HCT116 (cell line): ENCODE measurements at regions not wholly inside any gene's neighbourhood (a gene's known extent, or its start where the extent isn't known, plus 50 kb on each side); places are given as distances from the start of the nearest gene placed in this dataset.

ENCODE experiments used
- ATAC-seq: fragments of 200-7000 bp; cut with Tn5 transposase; 2 replicates; pipeline ENCODE4 v1.9.1; 2020; ENCODE audit warnings: mild to moderate bottlenecking, moderate library complexity
- BruUV-seq: library from RNA; stranded (reverse); fragments of 400-500 nt; replicated peaks from 2 replicates; lab custom pipeline; 2021; lab: Mats Ljungman, UMichigan
- CTCF ChIA-PET: fragments of 300-600 bp; sonication (Branson Sonifier 250); formaldehyde crosslinking; loops from one replicate; lab custom pipeline; 2021; ENCODE audit warnings: antibody characterized with exemption; lab: Charles Lee
- POLR2A ChIA-PET: fragments of 300-600, 350-600 bp; sonication (Branson Sonifier 250); formaldehyde crosslinking; loops from one replicate; lab custom pipeline; 2021; ENCODE audit warnings: antibody characterized with exemption; lab: Charles Lee
- RAD21 ChIA-PET, 2 experiments: fragments of 300-600 bp; sonication (Branson Sonifier 250); formaldehyde crosslinking; loops; one replicate each; lab custom pipeline; 2023; ENCODE audit warnings: low total read pairs in 2 of 2; ENCODE audit not compliant: uncharacterized antibody in 2 of 2, unreplicated experiment in 2 of 2, low non-redundant PET in 1 of 2; lab: Charles Lee
- DNase-seq: peaks from one replicate; pipeline ENCODE4 v3.0.0-alpha.2; 2010; ENCODE audit warnings: low read depth, low spot score
- H2AFZ ChIP-seq: fragments of 200-600 bp; shearing (Covaris generic), sonication (generic); 2 replicates; pipeline ENCODE4 v1.6.1; 2017; ENCODE audit warnings: low read depth, mixed run types, mixed read lengths, antibody characterized with exemption, low read length; ENCODE audit not compliant: poor library complexity, severe bottlenecking
- H3K27ac ChIP-seq: 2 replicates; pipeline ENCODE4 v1.5.1; 2012; ENCODE audit warnings: low read depth, low read length
- H3K27me3 ChIP-seq: fragments of 200-600 bp; sonication (generic); 2 replicates; pipeline ENCODE4 v1.6.1; 2016; ENCODE audit warnings: mixed run types, low read length, mixed read lengths; ENCODE audit not compliant: insufficient read depth
- H3K36me3 ChIP-seq, 2 experiments: fragments of 200-500 bp in 1 of 2; fragments of 200-600 bp in 1 of 2; sonication (Bioruptor generic) in 1 of 2; sonication (generic) in 1 of 2; 2 replicates each; pipeline versions ENCODE4 v1.5.1 to v1.6.1; 2014 to 2016; ENCODE audit warnings: low read length in 2 of 2, inconsistent platforms in 1 of 2, mixed read lengths in 1 of 2, mixed run types in 1 of 2; ENCODE audit not compliant: insufficient read depth in 2 of 2, control insufficient read depth in 1 of 2
- H3K4me1 ChIP-seq, 2 experiments: fragments of 200-600 bp in 1 of 2; sonication (generic) in 1 of 2; 2 replicates each; pipeline versions ENCODE4 v1.5.1 to v1.6.1; 2012 to 2017; ENCODE audit warnings: low read length in 2 of 2, inconsistent platforms in 1 of 2, mild to moderate bottlenecking in 1 of 2, mixed read lengths in 1 of 2, mixed run types in 1 of 2, moderate library complexity in 1 of 2; ENCODE audit not compliant: insufficient read depth in 2 of 2, control insufficient read depth in 1 of 2
- H3K4me2 ChIP-seq: fragments of 200-600 bp; sonication (generic); 2 replicates; pipeline ENCODE4 v1.6.1; 2017; ENCODE audit warnings: mixed run types, low read length, mixed read lengths
- H3K4me3 ChIP-seq, 2 experiments: fragments of 200-600 bp in 1 of 2; sonication (generic) in 1 of 2; replicated peaks in 1 of 2; 2 replicates each; pipeline ENCODE4 v1.5.1; 2011 to 2016; ENCODE audit warnings: low read length in 2 of 2, control low read depth in 1 of 2, low read depth in 1 of 2, mild to moderate bottlenecking in 1 of 2, mixed read lengths in 1 of 2, mixed run types in 1 of 2
- H3K79me2 ChIP-seq: fragments of 200-600 bp; sonication (generic); 2 replicates; pipeline ENCODE4 v1.6.1; 2017; ENCODE audit warnings: mild to moderate bottlenecking, mixed run types, low read length, moderate library complexity, mixed read lengths; ENCODE audit not compliant: insufficient read depth
- H3K9ac ChIP-seq: fragments of 200-600 bp; sonication (generic); 2 replicates; pipeline ENCODE4 v1.6.1; 2016; ENCODE audit warnings: low read length, mixed read lengths
- H3K9me2 ChIP-seq: fragments of 200-600 bp; sonication (generic), shearing (Covaris generic); 2 replicates; pipeline ENCODE4 v1.6.1; 2017; ENCODE audit warnings: mixed run types, mild to moderate bottlenecking, moderate library complexity; ENCODE audit not compliant: insufficient read depth
- H3K9me3 ChIP-seq, 2 experiments: fragments of 200-500 bp in 1 of 2; fragments of 200-600 bp in 1 of 2; sonication (Bioruptor generic) in 1 of 2; sonication (generic) in 1 of 2; 2 replicates each; pipeline ENCODE4 v1.6.1; 2014 to 2017; ENCODE audit warnings: low read length in 2 of 2, mixed read lengths in 2 of 2, inconsistent platforms in 1 of 2, low read depth in 1 of 2, mild to moderate bottlenecking in 1 of 2, mixed run types in 1 of 2, moderate library complexity in 1 of 2; ENCODE audit not compliant: control insufficient read depth in 1 of 2, insufficient read depth in 1 of 2
- H4K20me1 ChIP-seq: fragments of 200-600 bp; sonication (generic), shearing (Covaris generic); 2 replicates; pipeline ENCODE4 v1.6.1; 2017; ENCODE audit warnings: mixed run types, mild to moderate bottlenecking, moderate library complexity; ENCODE audit not compliant: insufficient read depth
- EZH2 ChIP-seq: fragments of 200-600 bp; sonication (generic); IDR thresholded peaks from 2 replicates; pipeline ENCODE4 v1.6.1; 2017; ENCODE audit warnings: antibody characterized with exemption, mixed run types
- JUND ChIP-seq: IDR thresholded peaks from 2 replicates; pipeline ENCODE4 v1.6.1; 2012
- RAD21 ChIP-seq: IDR thresholded peaks from 2 replicates; pipeline ENCODE4 v1.6.1; 2012; ENCODE audit warnings: low read depth, mild to moderate bottlenecking
- SP1 ChIP-seq: IDR thresholded peaks from 2 replicates; pipeline ENCODE4 v1.6.1; 2012; ENCODE audit warnings: low read depth
- TCF7L2 ChIP-seq: IDR thresholded peaks from 2 replicates; pipeline ENCODE4 v1.7.0; 2011; ENCODE audit warnings: borderline replicate concordance, inconsistent platforms; ENCODE audit not compliant: insufficient read depth, insufficient read length; ENCODE audit errors: extremely low read depth
- YY1 ChIP-seq: IDR thresholded peaks from 2 replicates; pipeline ENCODE4 v1.6.1; 2011; ENCODE audit warnings: low read length, low read depth, moderate library complexity, mild to moderate bottlenecking; ENCODE audit not compliant: insufficient replicate concordance; ENCODE audit errors: extremely low read depth
- ZBTB33 ChIP-seq: IDR thresholded peaks from 2 replicates; pipeline ENCODE4 v1.6.1; 2011; ENCODE audit warnings: mild to moderate bottlenecking, low read length, moderate library complexity; ENCODE audit not compliant: insufficient replicate concordance; ENCODE audit errors: extremely low read depth
- intact Hi-C: fragments of 100-400 bp; cut with micrococcal nuclease; formaldehyde crosslinking; loops from 2 replicates; pipeline ENCODE4 v1.10.0; 2022

DNA sequence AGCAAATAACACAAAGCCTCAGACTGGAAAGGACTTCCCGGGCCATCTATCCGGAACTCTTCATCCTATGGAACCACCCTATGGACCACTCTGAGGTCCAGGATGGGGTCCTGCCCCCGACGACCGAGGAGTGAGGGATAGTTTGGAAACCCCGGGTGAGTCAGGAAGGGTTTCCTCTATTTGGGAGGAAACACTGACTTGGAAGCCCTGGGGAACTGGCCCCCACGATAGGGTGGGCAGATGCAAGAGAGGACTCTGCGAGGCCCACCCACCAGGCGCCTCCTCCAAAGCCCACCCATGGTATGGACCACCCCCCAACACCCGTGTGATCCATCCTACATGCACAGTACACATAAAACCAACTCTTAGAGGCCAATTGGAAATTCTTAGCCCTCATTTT lies 69.4 kb downstream of the CPN2 start:
- no peaks in the 10 kb centered on the region for H3K27me3 ChIP-seq
- TF ChIP-seq TCF7L2 (no peak), RAD21 (no peak), JUND (no peak), SP1 (no peak), EZH2 (no peak), YY1 (no peak)
- CTCF ChIA-PET: no interaction called here

DNA sequence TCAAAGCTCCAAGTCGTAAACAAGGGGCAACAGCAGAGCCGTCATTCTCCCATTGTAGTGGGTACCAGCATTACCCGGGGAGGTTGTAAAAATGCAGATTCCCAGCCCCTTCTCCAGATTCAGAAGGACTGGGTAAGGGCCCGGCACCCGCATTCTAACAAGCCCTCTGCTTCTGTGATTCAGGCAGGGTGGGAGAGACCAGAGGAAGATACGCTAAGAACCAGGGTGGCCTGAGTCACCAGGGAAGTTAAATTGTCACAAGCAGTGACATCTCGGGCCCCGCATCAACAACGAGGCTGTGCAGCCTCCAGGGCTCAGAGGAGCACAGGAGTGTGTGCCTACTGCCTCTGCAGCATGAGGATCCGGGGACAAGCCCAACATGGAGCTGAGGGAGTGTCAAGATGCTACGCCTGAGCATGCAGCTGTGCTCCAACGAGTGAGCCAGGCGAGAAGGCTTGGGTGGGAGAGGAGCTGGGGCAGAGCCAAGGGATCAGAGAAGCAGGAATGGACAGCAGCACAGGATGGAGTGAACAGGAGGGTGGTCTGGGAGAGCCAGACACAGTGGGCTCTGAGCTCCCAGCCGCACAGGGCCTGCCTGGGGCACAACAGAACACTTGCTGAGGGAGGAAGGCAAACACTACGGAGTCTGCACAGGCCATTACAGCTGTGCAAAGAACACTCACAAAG lies 68.5 kb downstream of the CPN2 start:
- ChIA-PET RAD21 (no interaction called here), CTCF (no interaction called here), POLR2A (no interaction called here)
- Histone ChIP-seq H3K4me3 (no peak overlapping the region), H3K4me1 (peaks cover 3% of the 10 kb centered on the region in 2 experiments; a peak in 2 of 4 replicates), H3K4me2 (no peak overlapping the region), H3K27ac (no peak overlapping the region), H4K20me1 (no peaks in the 10 kb centered on the region), H3K9me3 (no peaks in the 10 kb centered on the region), H3K36me3 (no peaks in the 10 kb centered on the region), H3K27me3 (no peaks in the 10 kb centered on the region), H3K9ac (no peak overlapping the region), H2AFZ (no peak overlapping the region), H3K79me2 (no peaks in the 10 kb centered on the region), H3K9me2 (no peaks in the 10 kb centered on the region)
- no peak for ATAC-seq
- DNase-seq: no peak
- no peak for TF ChIP-seq JUND
- no peak for TF ChIP-seq SP1
- no peak for TF ChIP-seq ZBTB33
- TF ChIP-seq RAD21: no peak
- BruUV-seq: no TSS peak
- intact Hi-C loops: no loop called here

More for the DNA sequence above, 69.4 kb downstream of the CPN2 start:
- no peak overlapping the region for H3K4me3 ChIP-seq
- no peak overlapping the region for H3K27ac ChIP-seq
- no peaks in the 10 kb centered on the region for H4K20me1 ChIP-seq
- intact Hi-C loops: no loop called here
- H3K4me1 ChIP-seq: peaks cover 9 to 11% of the 10 kb centered on the region in 2 experiments
- DNase-seq (no peak), ATAC-seq (no peak)
- no peaks in the 10 kb centered on the region for H3K9me2 ChIP-seq
- H3K9me3 ChIP-seq: no peaks in the 10 kb centered on the region
- no peak overlapping the region for H3K9ac ChIP-seq
- ChIA-PET RAD21 (no interaction called here), POLR2A (no interaction called here)
- no peaks in the 10 kb centered on the region for H3K79me2 ChIP-seq
- BruUV-seq: no TSS peak
- no peak overlapping the region for H2AFZ ChIP-seq
- no peak overlapping the region for H3K4me2 ChIP-seq
- H3K36me3 ChIP-seq: no peaks in the 10 kb centered on the region
